KOPT-K1 (cell line): ENCODE measurements at regions not wholly inside any gene's neighbourhood (a gene's known extent, or its start where the extent isn't known, plus 50 kb on each side); places are given as distances from the start of the nearest gene placed in this dataset.
"Not testable (repeated sequence)": the region's sequence is repeated elsewhere in the genome, so short reads cannot be mapped to it uniquely, and the experiment has no call there.

Experiments
- H3K27ac ChIP-seq: fragments of 200-600 bp; sonication (generic); 2 replicates; pipeline ENCODE4 v1.5.1; 2016; ENCODE audit warnings: antibody characterized with exemption, mild to moderate bottlenecking, low read depth, low read length; ENCODE audit not compliant: poor library complexity, severe bottlenecking
- H3K36me3 ChIP-seq: fragments of 200-600 bp; sonication (generic); 2 replicates; pipeline ENCODE4 v1.5.1; 2017; ENCODE audit warnings: antibody characterized with exemption, mild to moderate bottlenecking, low read length, moderate library complexity; ENCODE audit not compliant: insufficient read depth
- H3K9me3 ChIP-seq: fragments of 200-600 bp; sonication (generic); 2 replicates; pipeline ENCODE4 v1.5.1; 2017; ENCODE audit warnings: antibody characterized with exemption, low read length, mild to moderate bottlenecking; ENCODE audit not compliant: insufficient read depth, poor library complexity, severe bottlenecking

DNA sequence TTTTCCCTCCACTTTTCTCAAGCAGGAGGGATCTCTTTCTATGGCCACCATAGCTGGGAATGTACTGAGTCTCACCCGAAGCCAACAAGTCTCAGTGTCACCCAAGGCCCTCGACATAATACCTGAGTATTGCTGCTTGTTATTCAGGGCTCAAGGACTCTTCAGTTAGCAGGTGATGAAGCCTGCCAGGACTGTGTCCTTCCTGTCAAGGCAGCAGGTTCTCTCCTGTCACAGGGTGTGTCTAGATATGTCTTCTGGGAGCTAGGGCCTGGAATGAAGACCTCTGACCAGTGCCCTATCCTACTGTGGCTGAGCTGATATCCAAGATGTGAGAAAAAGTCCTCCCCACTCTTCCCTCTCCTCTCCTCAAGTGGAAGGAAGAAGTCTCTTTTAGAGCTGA is 391.0 kb upstream of the DIPK2B start:
- Histone ChIP-seq H3K9me3 (no peaks in the 10 kb centered on the region), H3K36me3 (no peaks in the 10 kb centered on the region), H3K27ac (no peak overlapping the region)

GRCh38 chrX:45584717-45585116 is 384.0 kb upstream of the DIPK2B start:
- no peaks in the 10 kb centered on the region for H3K36me3 ChIP-seq
- H3K9me3 ChIP-seq = peaks cover 7% of the 10 kb centered on the region
- no peak overlapping the region for H3K27ac ChIP-seq

DNA sequence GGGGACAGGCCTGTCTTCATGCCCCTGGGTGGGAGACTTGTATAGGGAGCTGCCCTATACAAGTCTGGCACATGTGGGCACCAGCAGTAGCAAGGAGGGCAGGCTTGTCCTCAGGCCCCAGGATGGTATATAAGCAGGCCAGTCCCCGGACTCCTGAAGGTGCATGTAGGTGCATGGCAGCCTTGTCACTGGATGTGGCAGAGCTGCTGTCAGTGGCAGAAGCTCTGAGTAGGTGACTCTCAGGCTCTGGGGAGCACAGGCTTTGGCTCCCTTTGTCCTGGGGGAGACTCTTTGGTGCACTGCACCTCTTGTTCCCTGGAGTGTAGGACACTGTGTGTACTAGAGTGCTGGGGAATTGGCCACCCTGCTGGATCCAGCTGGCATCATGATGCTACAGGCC is 376.7 kb upstream of the DIPK2B start:
- Histone ChIP-seq H3K36me3 (no peaks in the 10 kb centered on the region), H3K27ac (no peak overlapping the region), H3K9me3 (peaks cover 7% of the 10 kb centered on the region)

DNA sequence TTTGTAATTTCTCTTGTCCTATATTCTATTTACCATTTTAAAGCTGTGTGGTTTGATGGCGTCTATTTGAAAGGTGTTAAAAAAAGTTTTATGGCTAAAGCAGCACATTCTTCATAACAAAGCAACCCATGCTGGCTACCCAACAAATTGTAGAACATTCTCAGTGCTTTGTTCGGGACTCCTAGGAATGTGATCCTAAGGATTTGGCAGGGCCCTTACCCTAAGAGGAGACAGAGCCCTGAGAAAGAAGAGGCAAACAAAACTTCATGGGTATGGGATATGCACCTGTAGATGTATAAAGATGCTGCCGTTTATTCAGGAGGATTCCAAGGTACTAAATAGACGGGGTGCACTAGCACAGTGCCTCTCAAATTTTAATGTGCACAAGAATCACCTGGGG is 370.8 kb upstream of the DIPK2B start:
- Histone ChIP-seq H3K27ac (no peak overlapping the region), H3K36me3 (no peaks in the 10 kb centered on the region), H3K9me3 (no peaks in the 10 kb centered on the region)

GRCh38 chrX:45566456-45566855 is 365.8 kb upstream of the DIPK2B start:
- Histone ChIP-seq H3K36me3 (no peaks in the 10 kb centered on the region), H3K27ac (no peak overlapping the region), H3K9me3 (no peaks in the 10 kb centered on the region)

DNA sequence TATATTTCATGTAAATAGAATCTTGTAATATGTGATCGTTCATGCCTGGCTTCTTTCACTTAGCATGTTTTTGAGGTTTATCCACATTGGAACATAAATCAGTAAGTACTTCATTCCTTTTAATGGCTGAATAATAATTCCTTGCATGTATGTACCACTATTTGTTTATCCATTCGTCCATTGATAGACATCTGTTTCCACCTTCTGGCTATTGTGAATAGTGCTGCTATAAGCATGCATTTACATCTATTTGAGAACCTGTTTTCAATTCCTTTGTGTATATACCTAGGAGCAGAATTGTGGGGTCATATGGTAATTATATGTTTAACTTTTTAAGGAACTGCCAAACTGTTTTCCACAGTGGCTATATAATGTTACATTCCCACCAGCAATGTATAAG is 356.7 kb upstream of the DIPK2B start:
- Histone ChIP-seq H3K36me3 (no peaks in the 10 kb centered on the region), H3K9me3 (no peaks in the 10 kb centered on the region), H3K27ac (no peak overlapping the region)

- Histone ChIP-seq H3K36me3 (no peaks in the 10 kb centered on the region), H3K27ac (no peak overlapping the region), H3K9me3 (no peaks in the 10 kb centered on the region)
Observed at GRCh38 chrX:45554736-45555135, 354.1 kb upstream of the DIPK2B start.

DNA sequence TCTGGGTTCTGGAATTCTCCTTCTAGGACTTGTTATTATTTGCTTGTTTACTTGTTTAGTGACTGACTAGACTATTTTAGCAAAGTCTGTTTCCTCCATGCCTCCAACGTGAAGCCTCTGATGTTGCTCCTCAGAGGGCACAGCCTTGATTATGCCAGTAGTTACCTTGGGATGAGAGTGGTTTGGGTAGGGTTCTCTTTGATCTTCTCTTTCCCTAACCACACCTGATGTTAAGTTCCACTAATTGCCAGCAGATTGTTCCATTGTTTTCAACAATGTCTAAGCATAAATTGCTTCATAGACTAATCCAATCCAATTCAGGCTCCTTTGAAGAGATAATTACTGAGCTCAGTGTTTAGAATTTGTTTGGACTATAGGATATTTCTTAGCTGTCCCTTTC is 352.7 kb upstream of the DIPK2B start:
- H3K27ac ChIP-seq = no peak overlapping the region
- H3K36me3 ChIP-seq = no peaks in the 10 kb centered on the region
- no peaks in the 10 kb centered on the region for H3K9me3 ChIP-seq

DNA sequence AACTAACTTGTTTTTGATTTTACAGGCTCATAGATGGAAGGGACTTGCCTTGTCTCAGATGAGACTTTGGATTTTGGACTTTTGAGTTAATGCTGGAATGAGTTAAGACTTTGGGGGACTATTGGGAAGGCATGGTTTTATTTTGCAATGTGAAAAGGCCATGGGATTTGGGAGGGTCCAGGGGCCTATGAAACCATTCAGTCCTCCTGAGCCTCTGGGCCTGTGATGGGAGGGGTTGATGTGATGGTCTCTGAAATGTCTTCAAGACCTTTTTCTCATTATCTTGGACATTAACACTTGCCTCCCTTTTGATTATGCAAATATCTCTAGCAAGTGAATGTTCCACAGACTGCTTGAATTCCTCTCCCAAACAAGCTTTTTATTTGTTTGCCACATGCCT is 346.0 kb upstream of the DIPK2B start:
- H3K27ac ChIP-seq, H3K36me3 ChIP-seq, H3K9me3 ChIP-seq: not testable (repeated sequence)

DNA sequence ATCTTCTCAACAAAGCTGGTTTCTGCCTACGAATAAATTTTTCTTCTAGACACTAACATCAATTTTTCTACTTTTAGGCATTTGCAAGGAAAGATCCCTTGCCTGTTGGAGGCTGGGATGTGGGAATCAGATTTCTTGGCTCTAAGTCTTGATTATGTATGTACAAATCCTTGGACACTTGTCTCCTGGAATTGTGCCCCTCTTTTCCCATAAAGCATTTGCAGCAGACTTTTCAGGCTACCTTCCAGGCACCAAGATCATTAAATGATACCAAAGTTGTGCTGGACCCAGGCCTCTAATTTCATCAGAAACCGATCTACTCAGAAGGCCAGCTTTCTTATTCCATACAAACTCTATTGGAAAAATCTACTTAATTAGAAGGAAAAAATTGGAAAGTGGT is 339.5 kb upstream of the DIPK2B start:
- Histone ChIP-seq H3K9me3 (no peaks in the 10 kb centered on the region), H3K36me3 (no peaks in the 10 kb centered on the region), H3K27ac (no peak overlapping the region)

GRCh38 chrX:45537936-45538335 is 337.3 kb upstream of the DIPK2B start:
- H3K9me3 ChIP-seq = no peaks in the 10 kb centered on the region
- H3K27ac ChIP-seq = no peak overlapping the region
- H3K36me3 ChIP-seq = no peaks in the 10 kb centered on the region

DNA sequence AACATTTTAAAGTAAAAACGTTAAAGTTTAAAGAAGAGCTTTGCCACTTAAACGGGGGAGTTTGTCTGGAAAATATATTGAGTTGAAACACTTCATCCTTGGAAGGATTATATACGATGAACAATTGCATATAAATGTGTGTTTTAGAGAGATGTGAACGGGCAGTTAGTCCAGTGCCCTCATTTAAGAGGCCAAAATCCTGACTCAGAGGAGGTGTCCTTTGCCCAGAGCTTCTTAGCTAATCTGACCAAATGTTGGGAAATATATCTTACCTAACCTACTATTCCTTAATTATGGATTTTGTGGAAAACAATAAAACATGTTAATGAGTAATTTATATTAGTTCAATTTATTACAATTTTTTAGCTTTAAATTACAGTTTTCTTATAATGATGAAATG is 327.2 kb upstream of the DIPK2B start:
- Histone ChIP-seq H3K27ac (no peak overlapping the region), H3K36me3 (no peaks in the 10 kb centered on the region)

GRCh38 chrX:45524805-45525204 is 324.1 kb upstream of the DIPK2B start:
- Histone ChIP-seq H3K27ac (no peak overlapping the region), H3K9me3 (no peaks in the 10 kb centered on the region), H3K36me3 (no peaks in the 10 kb centered on the region)

More for the DNA sequence above, 327.2 kb upstream of the DIPK2B start:
- no peaks in the 10 kb centered on the region for H3K9me3 ChIP-seq

GRCh38 chrX:45524296-45524695 is 323.6 kb upstream of the DIPK2B start:
- H3K9me3 ChIP-seq = no peaks in the 10 kb centered on the region
- H3K36me3 ChIP-seq = no peaks in the 10 kb centered on the region
- no peak overlapping the region for H3K27ac ChIP-seq

DNA sequence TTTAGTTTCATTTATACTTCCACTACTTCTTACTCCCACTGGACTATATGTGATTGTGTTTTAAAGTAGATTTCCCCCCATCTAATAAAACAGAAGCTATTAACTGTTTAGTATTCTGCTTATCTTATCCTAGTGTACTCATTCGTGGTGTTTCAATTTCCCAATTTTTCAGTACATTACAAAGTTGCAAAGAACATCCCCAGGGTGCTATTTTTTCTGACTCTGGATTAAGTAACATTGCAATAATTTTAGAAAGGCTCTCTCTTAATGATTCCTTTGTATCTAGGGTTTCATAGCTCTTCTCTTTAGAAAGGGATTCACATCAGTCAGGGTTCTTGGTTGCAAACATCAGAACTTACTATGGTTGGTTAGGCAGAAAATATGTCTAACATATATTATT is 317.9 kb upstream of the DIPK2B start:
- no peak overlapping the region for H3K27ac ChIP-seq
- no peaks in the 10 kb centered on the region for H3K9me3 ChIP-seq
- no peaks in the 10 kb centered on the region for H3K36me3 ChIP-seq

GRCh38 chrX:45517090-45517973 is 316.7 kb upstream of the DIPK2B start:
- H3K27ac ChIP-seq = no peak overlapping the region
- H3K9me3 ChIP-seq = no peaks in the 10 kb centered on the region
- no peaks in the 10 kb centered on the region for H3K36me3 ChIP-seq
